ENCODE measurements at regions not wholly inside any gene's neighbourhood (a gene's known extent, or its start where the extent isn't known, plus 50 kb on each side); places are given as distances from the start of the nearest gene placed in this dataset.

DNA sequence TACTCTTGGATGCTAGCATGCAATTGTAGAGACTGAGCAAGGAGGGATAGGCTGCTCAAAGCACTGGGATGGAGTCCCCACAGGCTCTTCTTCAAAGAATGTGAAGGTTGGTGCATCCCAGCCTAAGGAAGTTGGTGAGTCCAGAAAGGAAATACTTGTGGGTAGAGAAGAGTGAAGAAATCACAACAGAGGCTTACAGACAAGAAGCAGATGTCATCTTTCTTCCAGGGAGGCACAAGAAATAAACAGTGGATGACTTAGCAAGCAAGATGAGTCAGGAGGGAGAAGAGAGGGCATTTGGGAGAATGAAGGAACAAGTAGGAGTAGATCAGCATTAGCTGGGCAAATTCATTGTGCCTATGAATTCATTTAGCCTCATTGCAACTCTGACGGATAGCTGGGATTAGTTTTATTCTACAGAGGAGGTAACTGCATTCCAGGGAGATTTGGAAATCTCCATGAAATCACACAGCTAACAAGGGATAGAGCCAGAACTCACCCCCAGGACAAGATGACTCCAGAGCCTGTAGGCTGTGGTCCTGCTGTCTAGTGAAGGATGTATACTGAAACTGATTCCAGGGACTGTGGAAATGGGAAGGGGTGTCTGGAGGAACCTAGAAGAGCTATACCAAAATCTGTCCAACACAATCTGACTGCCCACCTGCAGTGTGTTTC, 125.8 kb upstream of the SPTLC3 start:
- TF ChIP-seq GATA2 (IDR thresholded peaks at IDR 0.05; ENCODE audit: low read depth, low read length): no peak
- no peak for TF ChIP-seq GATA3 (IDR thresholded peaks at IDR 0.05; ENCODE audit: low read depth, low read length)

All from SH-SY5Y (cell line).